Esophagus mucosa (tissue), 1 donor: ENCODE measurements at regions not wholly inside any gene's neighbourhood (a gene's known extent, or its start where the extent isn't known, plus 50 kb on each side); places are given as distances from the start of the nearest gene placed in this dataset.
A peak's percentile ranks its signal among the peaks of the same experiment; 100 is the strongest.

ENCODE experiments used
- ATAC-seq: fragments of 200-7000 bp; cut with Tn5 transposase; one replicate; pipeline ENCODE4 v1.9.1; 2020
- donor health status: DM: yes; HTN: yes; CAD: no.

GRCh38 chr3:25294169-25294805 lies 133.8 kb upstream of the RARB start:
- ATAC-seq: no peak

- ATAC-seq: no peak
Observed at GRCh38 chr3:25297667-25298585, 130.1 kb upstream of the RARB start.

- no peak for ATAC-seq
Observed at GRCh38 chr3:25300141-25300540, 127.9 kb upstream of the RARB start.

- ATAC-seq: no peak
Observed at GRCh38 chr3:25304916-25305315, 123.1 kb upstream of the RARB start.

- no peak for ATAC-seq
Observed at GRCh38 chr3:25306066-25306465, 122.0 kb upstream of the RARB start.

- peak; percentile 31 for ATAC-seq
Observed at GRCh38 chr3:25306705-25307104, 121.4 kb upstream of the RARB start.

GRCh38 chr3:25313286-25313685 lies 114.8 kb upstream of the RARB start:
- ATAC-seq: no peak

- no peak for ATAC-seq
Observed at GRCh38 chr3:25324954-25325655, 103.0 kb upstream of the RARB start.

- ATAC-seq: no peak
Observed at GRCh38 chr3:25335356-25335755, 92.7 kb upstream of the RARB start.

- no peak for ATAC-seq
Observed at GRCh38 chr3:25338158-25338725, 89.8 kb upstream of the RARB start.

GRCh38 chr3:25339225-25339624 lies 88.8 kb upstream of the RARB start:
- ATAC-seq: no peak

- no peak for ATAC-seq
Observed at GRCh38 chr3:25344670-25345069, 83.4 kb upstream of the RARB start.

GRCh38 chr3:25349095-25349494 lies 79.0 kb upstream of the RARB start:
- no peak for ATAC-seq

GRCh38 chr3:25349828-25350724 lies 78.0 kb upstream of the RARB start:
- ATAC-seq: no peak

- no peak for ATAC-seq
Observed at GRCh38 chr3:25350725-25351114, 77.3 kb upstream of the RARB start.

GRCh38 chr3:25354071-25354470 lies 74.0 kb upstream of the RARB start:
- no peak for ATAC-seq

- no peak for ATAC-seq
Observed at GRCh38 chr3:25355034-25355885, 72.8 kb upstream of the RARB start.

GRCh38 chr3:25355998-25356397 lies 72.1 kb upstream of the RARB start:
- no peak for ATAC-seq

GRCh38 chr3:25362118-25362517 lies 65.9 kb upstream of the RARB start:
- ATAC-seq: no peak

GRCh38 chr3:25365636-25366035 lies 62.4 kb upstream of the RARB start:
- no peak for ATAC-seq

- no peak for ATAC-seq
Observed at GRCh38 chr3:25367025-25367424, 61.0 kb upstream of the RARB start.
